Transverse colon (tissue), 3 donors: ENCODE measurements at regions not wholly inside any gene's neighbourhood (a gene's known extent, or its start where the extent isn't known, plus 50 kb on each side); places are given as distances from the start of the nearest gene placed in this dataset.

Experiments
- POLR2A ChIP-seq: fragments of 450-650 bp; IDR thresholded peaks from one replicate; pipeline ENCODE4 v1.6.1; 2016; ENCODE audit warnings: antibody characterized with exemption, mild to moderate bottlenecking, moderate library complexity
- TF ChIP-seq, protein P1 (sequence below), 5 experiments: fragments of 200-600 bp in 3 of 5; fragments of 450-650 bp in 2 of 5; sonication (generic) in 3 of 5; IDR thresholded peaks; 1 replicate in 2 of 5; 2 replicates in 3 of 5; pipeline ENCODE4 v1.5.1; 2016 to 2017; ENCODE audit warnings: antibody characterized with exemption in 5 of 5, inconsistent platforms in 3 of 5, mild to moderate bottlenecking in 2 of 5, moderate library complexity in 1 of 5

DNA sequence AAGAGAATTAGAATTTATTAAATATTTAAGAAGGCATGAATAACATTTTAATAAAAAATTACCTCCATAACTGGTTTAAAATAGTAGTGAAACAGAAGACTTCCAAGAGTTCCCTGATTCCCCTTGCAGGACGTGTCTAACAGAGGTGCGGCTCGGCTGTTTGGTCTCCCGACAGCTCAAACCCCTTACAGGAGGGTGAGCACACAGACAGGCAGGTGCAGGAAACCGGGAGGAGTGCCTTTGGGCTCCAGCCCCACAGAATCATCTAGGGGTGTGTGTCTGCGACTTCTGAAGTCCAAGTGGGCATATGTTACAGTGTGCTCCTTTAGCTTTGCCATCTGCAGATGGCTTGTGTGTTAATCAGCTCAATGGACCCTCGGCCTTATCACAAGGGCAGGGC, 88.1 kb upstream of the CCSER1 start:
- TF ChIP-seq, protein P1, sequence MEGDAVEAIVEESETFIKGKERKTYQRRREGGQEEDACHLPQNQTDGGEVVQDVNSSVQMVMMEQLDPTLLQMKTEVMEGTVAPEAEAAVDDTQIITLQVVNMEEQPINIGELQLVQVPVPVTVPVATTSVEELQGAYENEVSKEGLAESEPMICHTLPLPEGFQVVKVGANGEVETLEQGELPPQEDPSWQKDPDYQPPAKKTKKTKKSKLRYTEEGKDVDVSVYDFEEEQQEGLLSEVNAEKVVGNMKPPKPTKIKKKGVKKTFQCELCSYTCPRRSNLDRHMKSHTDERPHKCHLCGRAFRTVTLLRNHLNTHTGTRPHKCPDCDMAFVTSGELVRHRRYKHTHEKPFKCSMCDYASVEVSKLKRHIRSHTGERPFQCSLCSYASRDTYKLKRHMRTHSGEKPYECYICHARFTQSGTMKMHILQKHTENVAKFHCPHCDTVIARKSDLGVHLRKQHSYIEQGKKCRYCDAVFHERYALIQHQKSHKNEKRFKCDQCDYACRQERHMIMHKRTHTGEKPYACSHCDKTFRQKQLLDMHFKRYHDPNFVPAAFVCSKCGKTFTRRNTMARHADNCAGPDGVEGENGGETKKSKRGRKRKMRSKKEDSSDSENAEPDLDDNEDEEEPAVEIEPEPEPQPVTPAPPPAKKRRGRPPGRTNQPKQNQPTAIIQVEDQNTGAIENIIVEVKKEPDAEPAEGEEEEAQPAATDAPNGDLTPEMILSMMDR (IDR thresholded peaks at IDR 0.05), result no peak
- TF ChIP-seq POLR2A, result no peak
